ENCODE measurements at regions not wholly inside any gene's neighbourhood (a gene's known extent, or its start where the extent isn't known, plus 50 kb on each side); places are given as distances from the start of the nearest gene placed in this dataset.

- H3K27me3 Mint-ChIP-seq, result no peaks in the 10 kb centered on the region
- peaks cover 2 to 27% (median 25%) of the 10 kb centered on the region in 4 donors for H3K4me1 Mint-ChIP-seq
- no peak for ATAC-seq
- no peaks in the 10 kb centered on the region for H3K36me3 Mint-ChIP-seq
- DNase-seq, result no peak
- H3K4me3 Mint-ChIP-seq, result peak overlapping the region in 7 of 10 donors; percentile 33 to 90 (median 44)
- POLR2A ChIA-PET, result interaction anchor here (0.6 to 1.3 kb wide), 2 partner anchors 26 to 128 kb away, joined by 3 to 7 read pairs; no protein-coding TSS in a partner anchor
- H3K27ac Mint-ChIP-seq, result peak overlapping the region; percentile 18 to 100 (median 64)
- no peaks in the 10 kb centered on the region for H3K9me3 Mint-ChIP-seq
Observed at GRCh38 chr15:60126200-60126599, 122.1 kb downstream of the FOXB1 start.

- Mint-ChIP-seq H3K27ac (peak overlapping the region; percentile 6 to 100 (median 96)), H3K36me3 (no peaks in the 10 kb centered on the region), H3K9me3 (no peaks in the 10 kb centered on the region), H3K4me3 (peak overlapping the region in 9 of 10 donors; percentile 40 to 94 (median 81)), H3K4me1 (peaks cover 2 to 27% (median 25%) of the 10 kb centered on the region in 4 donors), H3K27me3 (no peaks in the 10 kb centered on the region)
- POLR2A ChIA-PET, result interaction anchor here (0.7 to 1.3 kb wide), 5 partner anchors 17 to 590 kb away, joined by 3 to 4 read pairs (median 3); no protein-coding TSS in a partner anchor
- no peak for DNase-seq
- ATAC-seq, result no peak
Observed at GRCh38 chr15:60126661-60127060, 122.5 kb downstream of the FOXB1 start.

- Mint-ChIP-seq H3K9me3 (no peaks in the 10 kb centered on the region), H3K4me1 (peaks cover 2 to 27% (median 25%) of the 10 kb centered on the region in 4 donors), H3K36me3 (no peaks in the 10 kb centered on the region), H3K4me3 (peak overlapping the region; percentile 69 to 94 (median 88)), H3K27ac (peak overlapping the region; percentile 88 to 100 (median 98)), H3K27me3 (peaks cover 0 to 2% (median 0%) of the 10 kb centered on the region in 5 donors)
- POLR2A ChIA-PET, result interaction anchor here (0.5 to 1.5 kb wide), 5 partner anchors 13 to 439 kb away, joined by 3 to 5 read pairs (median 3); partner anchors contain the start of gene BNIP2
- no peak for ATAC-seq
- no peak for DNase-seq
Observed at GRCh38 chr15:60128000-60128376, 123.9 kb downstream of the FOXB1 start.

- DNase-seq (no peak), ATAC-seq (no peak)
- peak overlapping the region; percentile 7 to 100 (median 98) for H3K27ac Mint-ChIP-seq
Observed at GRCh38 chr15:60128710-60129109, 124.6 kb downstream of the FOXB1 start.

GRCh38 chr15:60130398-60130797 lies 126.3 kb downstream of the FOXB1 start:
- ATAC-seq (no peak), DNase-seq (no peak)
- no peaks in the 10 kb centered on the region for H3K9me3 Mint-ChIP-seq
- peak overlapping the region in 1 of 10 donors; percentile 29 for H3K27ac Mint-ChIP-seq
- H3K4me1 Mint-ChIP-seq, result peaks cover 0 to 24% (median 18%) of the 10 kb centered on the region in 4 donors
- H3K4me3 Mint-ChIP-seq, result no peak overlapping the region
- POLR2A ChIA-PET, result no interaction called here
- no peaks in the 10 kb centered on the region for H3K36me3 Mint-ChIP-seq
- peaks cover 0 to 17% (median 5%) of the 10 kb centered on the region in 5 donors for H3K27me3 Mint-ChIP-seq

More at GRCh38 chr15:60128710-60129109, 124.6 kb downstream of the FOXB1 start:
- H3K27me3 Mint-ChIP-seq, result peaks cover 0 to 3% (median under 1%) of the 10 kb centered on the region in 5 donors
- H3K4me3 Mint-ChIP-seq, result peak overlapping the region in 7 of 10 donors; percentile 69 to 94 (median 88)
- POLR2A ChIA-PET, result no interaction called here
- H3K4me1 Mint-ChIP-seq, result peaks cover 2 to 27% (median 25%) of the 10 kb centered on the region in 4 donors
- H3K9me3 Mint-ChIP-seq, result no peaks in the 10 kb centered on the region
- H3K36me3 Mint-ChIP-seq, result no peaks in the 10 kb centered on the region

GRCh38 chr15:60130821-60131220 lies 126.7 kb downstream of the FOXB1 start:
- peaks cover 0 to 19% (median 5%) of the 10 kb centered on the region in 5 donors for H3K27me3 Mint-ChIP-seq
- POLR2A ChIA-PET, result no interaction called here
- no peak for DNase-seq
- no peak for ATAC-seq
- H3K27ac Mint-ChIP-seq, result peak overlapping the region in 1 of 10 donors; percentile 67
- peaks cover 0 to 24% (median 17%) of the 10 kb centered on the region in 4 donors for H3K4me1 Mint-ChIP-seq
- no peak overlapping the region for H3K4me3 Mint-ChIP-seq
- no peaks in the 10 kb centered on the region for H3K36me3 Mint-ChIP-seq
- no peaks in the 10 kb centered on the region for H3K9me3 Mint-ChIP-seq

- no peak for DNase-seq
- no peak for ATAC-seq
- POLR2A ChIA-PET, result no interaction called here
Observed at GRCh38 chr15:60134609-60135008, 130.5 kb downstream of the FOXB1 start.

GRCh38 chr15:60135961-60136360 lies 131.8 kb downstream of the FOXB1 start:
- POLR2A ChIA-PET, result no interaction called here
- ATAC-seq (no peak), DNase-seq (no peak)
- H3K4me3 Mint-ChIP-seq, result no peak overlapping the region
- H3K36me3 Mint-ChIP-seq, result no peaks in the 10 kb centered on the region
- peaks cover 5 to 33% (median 23%) of the 10 kb centered on the region in 5 donors for H3K27me3 Mint-ChIP-seq
- no peak overlapping the region for H3K27ac Mint-ChIP-seq
- peaks cover 0 to 2% (median 0%) of the 10 kb centered on the region in 9 donors for H3K9me3 Mint-ChIP-seq
- H3K4me1 Mint-ChIP-seq, result no peaks in the 10 kb centered on the region

More at GRCh38 chr15:60134609-60135008, 130.5 kb downstream of the FOXB1 start:
- no peak overlapping the region for H3K4me3 Mint-ChIP-seq
- H3K4me1 Mint-ChIP-seq, result no peaks in the 10 kb centered on the region
- H3K36me3 Mint-ChIP-seq, result no peaks in the 10 kb centered on the region
- peaks cover 0 to 20% (median 14%) of the 10 kb centered on the region in 5 donors for H3K27me3 Mint-ChIP-seq
- H3K9me3 Mint-ChIP-seq, result no peaks in the 10 kb centered on the region
- no peak overlapping the region for H3K27ac Mint-ChIP-seq

GRCh38 chr15:60137711-60138396 lies 133.7 kb downstream of the FOXB1 start:
- no peak for ATAC-seq
- no peak for DNase-seq
- POLR2A ChIA-PET, result no interaction called here
- Mint-ChIP-seq H3K4me3 (no peak overlapping the region), H3K36me3 (no peaks in the 10 kb centered on the region), H3K27me3 (peaks cover 5 to 35% (median 24%) of the 10 kb centered on the region in 5 donors), H3K9me3 (peaks cover 0 to 2% (median 0%) of the 10 kb centered on the region in 9 donors), H3K27ac (no peak overlapping the region), H3K4me1 (no peaks in the 10 kb centered on the region)

- no peak overlapping the region for H3K27ac Mint-ChIP-seq
- POLR2A ChIA-PET, result no interaction called here
- peaks cover 0 to 2% (median 0%) of the 10 kb centered on the region in 9 donors for H3K9me3 Mint-ChIP-seq
- ATAC-seq (no peak), DNase-seq (no peak)
- no peaks in the 10 kb centered on the region for H3K36me3 Mint-ChIP-seq
- H3K27me3 Mint-ChIP-seq, result peaks cover 5 to 35% (median 24%) of the 10 kb centered on the region in 5 donors
- H3K4me1 Mint-ChIP-seq, result no peaks in the 10 kb centered on the region
- no peak overlapping the region for H3K4me3 Mint-ChIP-seq
Observed at GRCh38 chr15:60138397-60138968, 134.4 kb downstream of the FOXB1 start.

GRCh38 chr15:60152386-60152785 lies 148.3 kb downstream of the FOXB1 start:
- peaks cover 6 to 47% (median 18%) of the 10 kb centered on the region in 5 donors for H3K27me3 Mint-ChIP-seq
- H3K36me3 Mint-ChIP-seq, result no peaks in the 10 kb centered on the region
- no peaks in the 10 kb centered on the region for H3K4me1 Mint-ChIP-seq
- H3K9me3 Mint-ChIP-seq, result no peaks in the 10 kb centered on the region
- no peak overlapping the region for H3K27ac Mint-ChIP-seq
- no peak for ATAC-seq
- POLR2A ChIA-PET, result no interaction called here
- no peak overlapping the region for H3K4me3 Mint-ChIP-seq
- DNase-seq, result no peak

- Mint-ChIP-seq H3K27me3 (peaks cover 5 to 31% (median 9%) of the 10 kb centered on the region in 5 donors), H3K27ac (no peak overlapping the region), H3K36me3 (no peaks in the 10 kb centered on the region), H3K4me3 (no peak overlapping the region), H3K4me1 (no peaks in the 10 kb centered on the region), H3K9me3 (no peaks in the 10 kb centered on the region)
- POLR2A ChIA-PET, result no interaction called here
- no peak for DNase-seq
- no peak for ATAC-seq
Observed at GRCh38 chr15:60154764-60155325, 150.7 kb downstream of the FOXB1 start.

- ATAC-seq, result no peak
- peaks cover 5 to 29% (median 9%) of the 10 kb centered on the region in 5 donors for H3K27me3 Mint-ChIP-seq
- H3K27ac Mint-ChIP-seq, result no peak overlapping the region
- no peak for DNase-seq
- H3K4me1 Mint-ChIP-seq, result no peaks in the 10 kb centered on the region
- POLR2A ChIA-PET, result no interaction called here
- no peaks in the 10 kb centered on the region for H3K36me3 Mint-ChIP-seq
- H3K4me3 Mint-ChIP-seq, result no peak overlapping the region
- H3K9me3 Mint-ChIP-seq, result no peaks in the 10 kb centered on the region
Observed at GRCh38 chr15:60155661-60156060, 151.6 kb downstream of the FOXB1 start.

All from naive thymus-derived CD8-positive, alpha-beta T cell (primary cell).